GM12875 (cell line): ENCODE measurements at regions not wholly inside any gene's neighbourhood (a gene's known extent, or its start where the extent isn't known, plus 50 kb on each side); places are given as distances from the start of the nearest gene placed in this dataset.

Experiments used
- H3K4me3 ChIP-seq: one replicate; pipeline ENCODE4 v1.5.1; 2011; ENCODE audit warnings: low read depth, low read length, control low read depth
- CTCF ChIP-seq: IDR thresholded peaks from 2 replicates; pipeline ENCODE4 v1.5.1; 2011; ENCODE audit warnings: low read depth, mild to moderate bottlenecking, control low read depth, inconsistent platforms, low read length, moderate library complexity, borderline replicate concordance; ENCODE audit not compliant: insufficient read depth

- no peak overlapping the region for H3K4me3 ChIP-seq
- no peak for TF ChIP-seq CTCF
Observed at GRCh38 chr11:37504921-37505320, 906.9 kb upstream of the RAG2 start.

DNA sequence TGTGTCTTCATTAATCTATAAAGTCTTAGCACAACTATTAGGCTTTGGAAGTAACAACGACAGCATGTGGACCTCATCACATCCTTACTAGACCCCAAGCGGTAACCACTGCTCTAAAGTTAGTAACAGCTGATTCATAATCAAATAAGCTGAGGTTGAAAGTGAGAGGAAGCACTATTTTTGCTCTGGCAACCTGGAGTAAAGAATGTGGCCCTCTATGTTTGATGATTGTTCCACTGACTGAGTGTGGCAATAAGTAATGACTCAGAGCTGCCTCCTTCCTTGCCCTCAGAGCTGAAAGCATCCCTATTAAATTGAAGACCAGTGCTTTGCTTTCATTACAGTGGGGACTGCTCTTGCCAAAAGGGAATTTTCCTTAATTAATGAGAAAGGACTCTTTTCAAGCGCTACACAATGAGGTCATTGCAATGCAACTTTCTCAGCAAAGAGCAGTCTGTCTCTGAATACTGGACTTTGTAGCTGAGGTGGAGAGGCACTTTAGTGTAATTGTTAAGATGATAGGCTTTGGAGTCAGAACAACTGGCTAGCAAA is 906.1 kb upstream of the RAG2 start:
- H3K4me3 ChIP-seq = no peak overlapping the region
- no peak for TF ChIP-seq CTCF

DNA sequence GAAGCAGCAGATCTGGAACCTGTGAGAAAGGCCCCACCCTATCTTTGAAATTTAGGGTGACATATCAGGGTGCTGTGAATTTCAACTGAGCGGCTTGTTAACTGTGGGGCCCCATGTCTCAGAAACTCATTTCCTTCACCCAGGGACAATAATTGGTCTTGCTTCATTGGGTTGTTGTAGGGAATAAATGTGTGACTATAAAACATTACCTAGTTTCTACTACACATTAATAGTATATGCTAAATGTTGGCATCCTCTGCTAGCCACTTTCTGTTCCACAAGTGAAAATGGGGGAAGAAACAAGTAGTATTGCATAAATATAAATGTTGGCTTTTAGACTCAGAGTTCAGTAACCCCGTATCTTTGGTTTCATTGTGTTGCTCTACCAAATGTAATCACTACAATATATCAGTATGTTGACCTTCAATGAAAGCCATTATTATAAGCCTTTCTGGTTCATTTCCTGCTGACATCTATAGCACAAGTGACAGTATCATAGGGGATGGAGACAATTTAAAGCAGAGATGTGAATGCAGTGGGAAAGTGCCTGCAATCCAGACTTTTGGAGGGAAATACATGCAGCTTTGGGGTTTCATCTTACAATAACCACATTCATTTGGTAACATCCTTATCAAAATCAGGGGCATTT is 905.5 kb upstream of the RAG2 start:
- no peak for TF ChIP-seq CTCF
- no peak overlapping the region for H3K4me3 ChIP-seq

DNA sequence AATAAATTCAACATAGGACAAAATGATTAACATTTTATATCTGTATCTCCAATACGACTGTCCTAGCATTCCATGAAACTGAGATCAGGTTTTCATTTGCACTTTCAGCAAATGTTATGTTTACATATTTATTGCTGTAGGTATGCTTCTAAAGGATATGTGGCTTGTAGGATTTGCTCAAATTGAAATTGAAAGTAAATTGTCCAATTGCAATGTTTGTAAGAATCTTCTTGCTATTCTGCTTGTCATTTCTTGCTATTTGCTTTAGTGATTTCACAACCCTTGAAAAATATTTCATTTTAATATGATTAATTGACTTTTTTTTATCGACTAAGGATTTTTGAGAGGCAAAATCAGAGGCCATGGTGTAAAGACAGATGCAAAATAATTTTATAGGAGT is 904.2 kb upstream of the RAG2 start:
- TF ChIP-seq CTCF = no peak
- no peak overlapping the region for H3K4me3 ChIP-seq

DNA sequence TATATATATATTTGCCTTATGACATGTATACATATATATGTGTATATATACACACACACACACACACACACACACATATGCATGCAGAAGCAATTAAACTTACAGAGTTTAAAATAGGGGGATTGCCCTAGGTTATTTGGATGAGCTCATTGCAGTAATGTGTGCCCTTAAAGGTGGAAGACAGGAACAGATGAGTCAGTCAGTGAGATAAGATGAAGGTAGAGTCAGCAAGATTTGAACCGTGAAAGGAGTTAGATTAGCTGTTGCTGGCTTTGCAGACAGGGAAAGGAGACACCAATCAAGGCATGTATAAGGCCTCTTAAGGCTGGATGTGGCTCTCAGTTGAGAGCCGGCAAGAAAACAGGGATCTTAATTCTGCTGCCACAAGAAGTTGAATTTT is 902.4 kb upstream of the RAG2 start:
- H3K4me3 ChIP-seq = no peak overlapping the region
- no peak for TF ChIP-seq CTCF

GRCh38 chr11:37497326-37497725 is 899.3 kb upstream of the RAG2 start:
- no peak for TF ChIP-seq CTCF
- no peak overlapping the region for H3K4me3 ChIP-seq

- TF ChIP-seq CTCF = no peak
- no peak overlapping the region for H3K4me3 ChIP-seq
Observed at GRCh38 chr11:37496201-37496600, 898.2 kb upstream of the RAG2 start.
